Umbilical cord (tissue), 1 donor: ENCODE measurements at regions not wholly inside any gene's neighbourhood (a gene's known extent, or its start where the extent isn't known, plus 50 kb on each side); places are given as distances from the start of the nearest gene placed in this dataset.

Source experiments
- DNase-seq: peaks from one replicate; pipeline ENCODE4 v3.0.0-alpha.2; 2015; ENCODE audit warnings: low spot score

- no peak for DNase-seq
Measured at GRCh38 chr2:129604560-129604959, 374.9 kb upstream of the RAB6C start.

- no peak for DNase-seq
Measured at GRCh38 chr2:129605646-129606045, 373.8 kb upstream of the RAB6C start.

- DNase-seq: no peak
Measured at GRCh38 chr2:129606496-129607270, 372.8 kb upstream of the RAB6C start.

- no peak for DNase-seq
Measured at GRCh38 chr2:129609224-129609623, 370.2 kb upstream of the RAB6C start.

GRCh38 chr2:129610766-129611165, 368.7 kb upstream of the RAB6C start:
- no peak for DNase-seq

GRCh38 chr2:129611471-129611870, 368.0 kb upstream of the RAB6C start:
- DNase-seq: no peak

- DNase-seq: no peak
Measured at GRCh38 chr2:129619471-129619870, 360.0 kb upstream of the RAB6C start.

GRCh38 chr2:129620411-129620810, 359.1 kb upstream of the RAB6C start:
- DNase-seq: no peak

- no peak for DNase-seq
Measured at GRCh38 chr2:129623783-129624182, 355.7 kb upstream of the RAB6C start.

- DNase-seq: no peak
Measured at GRCh38 chr2:129627437-129627836, 352.0 kb upstream of the RAB6C start.

GRCh38 chr2:129636692-129637091, 342.8 kb upstream of the RAB6C start:
- DNase-seq: no peak

GRCh38 chr2:129641371-129641770, 338.1 kb upstream of the RAB6C start:
- DNase-seq: no peak

- no peak for DNase-seq
Measured at GRCh38 chr2:129642526-129643043, 336.9 kb upstream of the RAB6C start.

- DNase-seq: no peak
Measured at GRCh38 chr2:129645335-129645734, 334.1 kb upstream of the RAB6C start.

GRCh38 chr2:129646107-129646506, 333.4 kb upstream of the RAB6C start:
- DNase-seq: no peak

GRCh38 chr2:129653246-129653645, 326.2 kb upstream of the RAB6C start:
- no peak for DNase-seq

GRCh38 chr2:129654331-129654730, 325.1 kb upstream of the RAB6C start:
- no peak for DNase-seq

- no peak for DNase-seq
Measured at GRCh38 chr2:129656081-129656598, 323.3 kb upstream of the RAB6C start.

GRCh38 chr2:129658430-129658829, 321.0 kb upstream of the RAB6C start:
- DNase-seq: no peak

GRCh38 chr2:129661935-129662334, 317.5 kb upstream of the RAB6C start:
- no peak for DNase-seq

- no peak for DNase-seq
Measured at GRCh38 chr2:129667577-129667976, 311.9 kb upstream of the RAB6C start.

- no peak for DNase-seq
Measured at GRCh38 chr2:129672521-129672920, 306.9 kb upstream of the RAB6C start.

- DNase-seq: no peak
Measured at GRCh38 chr2:129673234-129673633, 306.2 kb upstream of the RAB6C start.
